Loucy (cell line): ENCODE measurements at regions not wholly inside any gene's neighbourhood (a gene's known extent, or its start where the extent isn't known, plus 50 kb on each side); places are given as distances from the start of the nearest gene placed in this dataset.

ENCODE experiments used
- H2AFZ ChIP-seq: fragments of 200-600 bp; sonication (generic); 2 replicates; pipeline ENCODE4 v1.6.0; 2016; ENCODE audit warnings: antibody characterized with exemption, mild to moderate bottlenecking, low read length, moderate library complexity
- H3F3A ChIP-seq: fragments of 200-600 bp; 2 replicates; pipeline ENCODE4 v1.6.0; 2016; ENCODE audit warnings: antibody characterized with exemption, low read depth, mild to moderate bottlenecking
- H3K27me3 ChIP-seq: fragments of 200-600 bp; sonication (generic); 2 replicates; pipeline ENCODE4 v1.6.1; 2014; ENCODE audit warnings: low read length, mild to moderate bottlenecking; ENCODE audit not compliant: insufficient read depth, poor library complexity, severe bottlenecking
- H3K36me3 ChIP-seq: fragments of 200-600 bp; sonication (generic); 2 replicates; pipeline ENCODE4 v1.6.1; 2016; ENCODE audit warnings: low read length; ENCODE audit not compliant: insufficient read depth
- H3K4me1 ChIP-seq: fragments of 200-600 bp; sonication (generic); 2 replicates; pipeline ENCODE4 v1.5.1; 2014; ENCODE audit warnings: low read length, mild to moderate bottlenecking; ENCODE audit not compliant: insufficient read depth, poor library complexity, severe bottlenecking
- H3K4me2 ChIP-seq: fragments of 200-600 bp; sonication (generic); 2 replicates; pipeline ENCODE4 v1.6.0; 2014; ENCODE audit warnings: antibody characterized with exemption, low read length, low read depth, mild to moderate bottlenecking; ENCODE audit not compliant: poor library complexity, severe bottlenecking
- H3K4me3 ChIP-seq: fragments of 200-600 bp; sonication (generic); 2 replicates; pipeline ENCODE4 v1.5.1; 2014; ENCODE audit warnings: low read length, mild to moderate bottlenecking, mixed read lengths; ENCODE audit not compliant: poor library complexity, severe bottlenecking
- H3K79me2 ChIP-seq: fragments of 200-600 bp; sonication (generic); 2 replicates; pipeline ENCODE4 v1.6.1; 2014; ENCODE audit warnings: low read length; ENCODE audit not compliant: insufficient read depth
- H3K9ac ChIP-seq: fragments of 200-600 bp; sonication (generic); 2 replicates; pipeline ENCODE4 v1.6.0; 2014; ENCODE audit warnings: mild to moderate bottlenecking, low read depth, low read length, moderate library complexity; ENCODE audit not compliant: poor library complexity, severe bottlenecking
- H3K9me2 ChIP-seq: fragments of 200-600 bp; sonication (generic); replicated peaks from 2 replicates; pipeline ENCODE4 v1.6.1; 2016; ENCODE audit warnings: low read depth, low read length, mixed read lengths
- H3K9me3 ChIP-seq: fragments of 200-600 bp; sonication (generic); 2 replicates; pipeline ENCODE4 v1.6.1; 2014; ENCODE audit warnings: mild to moderate bottlenecking, antibody characterized with exemption, low read length, low read depth; ENCODE audit not compliant: insufficient read depth
- H4K20me1 ChIP-seq: fragments of 200-600 bp; sonication (generic); 2 replicates; pipeline ENCODE4 v1.6.0; 2014; ENCODE audit warnings: antibody characterized with exemption, low read length, mild to moderate bottlenecking; ENCODE audit not compliant: insufficient read depth, poor library complexity, severe bottlenecking
- EZH2phosphoT487 ChIP-seq: fragments of 200-600 bp; IDR thresholded peaks from 2 replicates; pipeline ENCODE4 v1.6.1; 2018; ENCODE audit warnings: antibody characterized with exemption, mild to moderate bottlenecking, moderate library complexity, borderline replicate concordance
- TF ChIP-seq, protein P1 (sequence below): fragments of 200-600 bp; sonication (generic); conservative IDR thresholded peaks from 2 replicates; pipeline ENCODE4 v1.5.1; 2014; ENCODE audit warnings: mild to moderate bottlenecking, antibody characterized with exemption, low read length

DNA sequence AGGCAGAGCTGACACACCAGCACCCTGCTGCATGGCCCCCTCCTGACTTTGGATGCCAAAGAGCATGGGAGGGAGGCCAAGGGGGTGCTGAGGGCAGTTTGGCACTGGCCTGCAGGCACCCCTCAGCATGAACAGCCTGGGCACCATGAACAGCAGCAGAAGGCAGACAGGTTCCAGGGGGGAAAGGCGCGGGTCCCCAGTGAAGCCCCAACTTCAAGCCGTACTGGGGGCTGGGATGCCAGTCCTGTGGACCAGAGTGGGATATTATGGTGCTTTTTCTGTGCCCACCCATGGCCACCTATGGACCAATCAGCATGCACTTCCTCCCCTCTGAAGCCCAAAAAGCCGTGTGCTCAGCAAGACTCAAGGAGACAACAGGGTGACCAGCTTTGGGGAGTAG is 389.9 kb downstream of the TEX13C start:
- Histone ChIP-seq H3K9me2 (no peaks in the 10 kb centered on the region), H3K36me3 (no peaks in the 10 kb centered on the region), H3F3A (no peaks in the 10 kb centered on the region), H4K20me1 (no peaks in the 10 kb centered on the region), H3K4me2 (no peak overlapping the region), H3K27me3 (no peaks in the 10 kb centered on the region), H3K4me1 (no peaks in the 10 kb centered on the region), H3K4me3 (no peak overlapping the region), H2AFZ (no peak overlapping the region), H3K9me3 (no peaks in the 10 kb centered on the region), H3K9ac (no peak overlapping the region), H3K79me2 (no peaks in the 10 kb centered on the region)
- TF ChIP-seq, protein P1, sequence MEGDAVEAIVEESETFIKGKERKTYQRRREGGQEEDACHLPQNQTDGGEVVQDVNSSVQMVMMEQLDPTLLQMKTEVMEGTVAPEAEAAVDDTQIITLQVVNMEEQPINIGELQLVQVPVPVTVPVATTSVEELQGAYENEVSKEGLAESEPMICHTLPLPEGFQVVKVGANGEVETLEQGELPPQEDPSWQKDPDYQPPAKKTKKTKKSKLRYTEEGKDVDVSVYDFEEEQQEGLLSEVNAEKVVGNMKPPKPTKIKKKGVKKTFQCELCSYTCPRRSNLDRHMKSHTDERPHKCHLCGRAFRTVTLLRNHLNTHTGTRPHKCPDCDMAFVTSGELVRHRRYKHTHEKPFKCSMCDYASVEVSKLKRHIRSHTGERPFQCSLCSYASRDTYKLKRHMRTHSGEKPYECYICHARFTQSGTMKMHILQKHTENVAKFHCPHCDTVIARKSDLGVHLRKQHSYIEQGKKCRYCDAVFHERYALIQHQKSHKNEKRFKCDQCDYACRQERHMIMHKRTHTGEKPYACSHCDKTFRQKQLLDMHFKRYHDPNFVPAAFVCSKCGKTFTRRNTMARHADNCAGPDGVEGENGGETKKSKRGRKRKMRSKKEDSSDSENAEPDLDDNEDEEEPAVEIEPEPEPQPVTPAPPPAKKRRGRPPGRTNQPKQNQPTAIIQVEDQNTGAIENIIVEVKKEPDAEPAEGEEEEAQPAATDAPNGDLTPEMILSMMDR, result no peak
- no peak for TF ChIP-seq EZH2phosphoT487

DNA sequence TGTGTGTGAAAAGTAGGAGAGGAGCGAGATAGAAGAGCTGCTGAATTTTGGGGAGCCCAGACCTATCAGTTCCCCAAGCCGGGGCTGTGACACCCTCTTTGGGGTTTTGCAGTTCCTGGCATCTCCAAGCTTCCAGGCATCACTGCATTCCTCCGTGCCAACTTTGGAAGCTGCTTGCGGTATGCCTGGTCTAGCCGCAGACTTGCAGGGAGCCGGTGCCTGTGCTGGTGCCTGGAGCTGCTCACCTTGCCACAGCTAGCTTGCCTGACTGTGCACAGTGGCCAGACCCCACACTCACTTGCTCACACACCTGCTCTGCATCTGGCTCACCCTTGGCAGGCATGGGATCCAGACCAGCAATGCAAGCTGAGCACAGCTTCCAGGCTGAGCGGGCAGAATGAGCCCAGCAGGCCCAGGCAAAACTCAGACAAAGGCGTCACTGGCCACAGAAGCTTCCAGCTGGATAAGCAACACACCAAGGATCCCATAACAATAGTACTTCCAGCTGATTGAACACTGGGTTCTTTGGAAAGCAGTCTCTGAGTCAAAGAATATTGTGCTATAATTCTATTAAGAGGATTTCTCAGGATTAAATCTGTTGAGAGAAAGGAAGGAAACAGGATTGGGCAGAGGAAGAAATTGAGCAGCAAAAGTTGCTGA is 390.9 kb downstream of the TEX13C start:
- H3K9ac ChIP-seq, result no peak overlapping the region
- no peaks in the 10 kb centered on the region for H3K9me3 ChIP-seq
- H3K27me3 ChIP-seq, result no peaks in the 10 kb centered on the region
- H3K4me2 ChIP-seq, result no peak overlapping the region
- H3K36me3 ChIP-seq, result no peaks in the 10 kb centered on the region
- H3K4me3 ChIP-seq, result no peak overlapping the region
- no peaks in the 10 kb centered on the region for H3K4me1 ChIP-seq
- no peaks in the 10 kb centered on the region for H3K9me2 ChIP-seq
- H2AFZ ChIP-seq, result no peak overlapping the region
- no peaks in the 10 kb centered on the region for H3F3A ChIP-seq
- no peaks in the 10 kb centered on the region for H3K79me2 ChIP-seq
- TF ChIP-seq, protein P1, result no peak
- TF ChIP-seq EZH2phosphoT487, result no peak
- no peaks in the 10 kb centered on the region for H4K20me1 ChIP-seq

DNA sequence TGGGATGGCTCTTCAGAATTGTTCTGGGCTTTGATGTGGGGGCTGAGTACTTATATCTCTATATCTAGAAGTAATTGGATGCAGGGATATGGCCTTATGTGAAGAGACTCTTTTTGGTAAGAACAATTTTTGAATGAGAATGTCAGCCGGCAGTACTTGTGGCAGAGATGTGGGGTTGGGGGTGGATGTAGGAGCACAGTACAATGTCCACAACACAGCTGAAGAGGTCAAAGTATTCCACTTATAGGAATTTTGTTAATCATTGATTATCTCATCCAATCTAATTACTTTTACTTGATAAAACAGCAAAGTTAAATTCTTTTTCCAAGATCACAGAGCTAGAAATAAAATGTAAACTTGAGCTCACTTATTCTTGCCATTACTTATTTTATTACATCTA is 391.4 kb downstream of the TEX13C start:
- no peaks in the 10 kb centered on the region for H3F3A ChIP-seq
- TF ChIP-seq, protein P1, result no peak
- no peak for TF ChIP-seq EZH2phosphoT487

More for the DNA sequence above, 391.4 kb downstream of the TEX13C start:
- Histone ChIP-seq H3K9me2 (no peaks in the 10 kb centered on the region), H3K79me2 (no peaks in the 10 kb centered on the region), H3K4me1 (no peaks in the 10 kb centered on the region), H3K9me3 (no peaks in the 10 kb centered on the region), H3K4me2 (no peak overlapping the region), H2AFZ (no peak overlapping the region), H3K27me3 (no peaks in the 10 kb centered on the region), H3K4me3 (no peak overlapping the region), H4K20me1 (no peaks in the 10 kb centered on the region), H3K36me3 (no peaks in the 10 kb centered on the region), H3K9ac (no peak overlapping the region)
